OCI-LY3 (cell line): ENCODE measurements at regions not wholly inside any gene's neighbourhood (a gene's known extent, or its start where the extent isn't known, plus 50 kb on each side); places are given as distances from the start of the nearest gene placed in this dataset.

Experiments used
- EZH2phosphoT487 ChIP-seq: fragments of 200-600 bp; shearing (Covaris generic); IDR thresholded peaks from 2 replicates; pipeline ENCODE4 v1.6.1; 2018; ENCODE audit warnings: antibody characterized with exemption, mixed run types, low read depth
- TF ChIP-seq, protein P1 (sequence below): fragments of 200-600, 300-600 bp; sonication (generic); IDR thresholded peaks from 2 replicates; pipeline ENCODE4 v1.5.1; 2014; ENCODE audit warnings: antibody characterized with exemption, low read length, low read depth

DNA sequence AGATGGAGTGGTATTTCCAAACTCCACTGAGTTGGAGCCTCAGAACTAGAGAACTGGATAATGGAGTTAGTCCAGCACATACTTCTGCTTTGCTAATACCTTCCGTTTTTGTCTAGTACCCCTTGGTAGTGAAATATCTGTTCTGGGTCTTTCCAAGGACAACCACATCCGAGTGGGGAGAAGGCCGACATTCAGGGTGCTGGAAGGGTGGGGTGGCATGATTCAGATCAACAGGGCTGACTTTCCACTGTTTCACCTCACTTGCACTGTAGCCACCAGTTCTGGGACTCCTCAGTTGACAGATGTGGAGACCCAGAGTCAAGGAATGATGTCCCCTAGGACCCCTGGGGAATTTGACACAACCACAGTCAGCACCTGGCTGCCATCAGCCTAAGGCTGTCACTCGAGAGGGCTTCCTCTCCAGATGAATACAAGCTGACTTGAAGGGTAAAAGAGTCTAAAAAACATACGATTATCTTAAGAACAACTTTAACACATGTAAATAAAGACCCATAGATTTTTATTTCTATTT, 84.8 kb upstream of the HNF1B start:
- TF ChIP-seq, protein P1, sequence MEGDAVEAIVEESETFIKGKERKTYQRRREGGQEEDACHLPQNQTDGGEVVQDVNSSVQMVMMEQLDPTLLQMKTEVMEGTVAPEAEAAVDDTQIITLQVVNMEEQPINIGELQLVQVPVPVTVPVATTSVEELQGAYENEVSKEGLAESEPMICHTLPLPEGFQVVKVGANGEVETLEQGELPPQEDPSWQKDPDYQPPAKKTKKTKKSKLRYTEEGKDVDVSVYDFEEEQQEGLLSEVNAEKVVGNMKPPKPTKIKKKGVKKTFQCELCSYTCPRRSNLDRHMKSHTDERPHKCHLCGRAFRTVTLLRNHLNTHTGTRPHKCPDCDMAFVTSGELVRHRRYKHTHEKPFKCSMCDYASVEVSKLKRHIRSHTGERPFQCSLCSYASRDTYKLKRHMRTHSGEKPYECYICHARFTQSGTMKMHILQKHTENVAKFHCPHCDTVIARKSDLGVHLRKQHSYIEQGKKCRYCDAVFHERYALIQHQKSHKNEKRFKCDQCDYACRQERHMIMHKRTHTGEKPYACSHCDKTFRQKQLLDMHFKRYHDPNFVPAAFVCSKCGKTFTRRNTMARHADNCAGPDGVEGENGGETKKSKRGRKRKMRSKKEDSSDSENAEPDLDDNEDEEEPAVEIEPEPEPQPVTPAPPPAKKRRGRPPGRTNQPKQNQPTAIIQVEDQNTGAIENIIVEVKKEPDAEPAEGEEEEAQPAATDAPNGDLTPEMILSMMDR: no peak
- TF ChIP-seq EZH2phosphoT487: no peak
